Testis (tissue), 2 donors: ENCODE measurements at regions not wholly inside any gene's neighbourhood (a gene's known extent, or its start where the extent isn't known, plus 50 kb on each side); places are given as distances from the start of the nearest gene placed in this dataset.

Experiments
- CTCF ChIP-seq, 3 experiments: fragments of 450-650 bp in 2 of 3; fragments of 200-600 bp in 1 of 3; sonication (generic) in 1 of 3; IDR thresholded peaks; one replicate each; pipeline ENCODE4 v1.5.1; 2016 to 2019; ENCODE audit warnings: antibody characterized with exemption in 3 of 3, mild to moderate bottlenecking in 2 of 3, moderate library complexity in 1 of 3
- POLR2A ChIP-seq: fragments of 450-650 bp; IDR thresholded peaks from one replicate; pipeline ENCODE4 v1.6.1; 2017; ENCODE audit warnings: antibody characterized with exemption, mild to moderate bottlenecking, moderate library complexity

GRCh38 chr1:194241215-194241614 is 1054.8 kb upstream of the B3GALT2 start:
- TF ChIP-seq CTCF (IDR thresholded peaks at IDR 0.05) = no peak
- TF ChIP-seq POLR2A = no peak
